Amniotic epithelial cell (primary cell): ENCODE measurements at regions not wholly inside any gene's neighbourhood (a gene's known extent, or its start where the extent isn't known, plus 50 kb on each side); places are given as distances from the start of the nearest gene placed in this dataset.

Experiments
- DNase-seq: peaks from one replicate; pipeline ENCODE4 v3.0.0-alpha.2; 2010; ENCODE audit warnings: low read depth

GRCh38 chr13:50576156-50576555 is 267.3 kb downstream of the DLEU7 start:
- no peak for DNase-seq

GRCh38 chr13:50577806-50578205 is 265.7 kb downstream of the DLEU7 start:
- DNase-seq = no peak

GRCh38 chr13:50580684-50581305 is 262.7 kb downstream of the DLEU7 start:
- DNase-seq = peak; percentile 91

GRCh38 chr13:50581586-50582196 is 261.8 kb downstream of the DLEU7 start:
- DNase-seq = no peak

GRCh38 chr13:50584856-50585580 is 258.5 kb downstream of the DLEU7 start:
- no peak for DNase-seq

- DNase-seq = no peak
These were observed 257.6 kb downstream of the DLEU7 start for GRCh38 chr13:50585674-50586413.

GRCh38 chr13:50586414-50587083 is 256.9 kb downstream of the DLEU7 start:
- no peak for DNase-seq

- DNase-seq = no peak
These were observed 256.4 kb downstream of the DLEU7 start for GRCh38 chr13:50587115-50587514.

- peak; percentile 31 for DNase-seq
These were observed 255.7 kb downstream of the DLEU7 start for GRCh38 chr13:50587645-50588373.

- DNase-seq = no peak
These were observed 254.9 kb downstream of the DLEU7 start for GRCh38 chr13:50588491-50589130.

- DNase-seq = peak; percentile 96
These were observed 254.4 kb downstream of the DLEU7 start for GRCh38 chr13:50589139-50589538.

- DNase-seq = peak; percentile 93
These were observed 253.8 kb downstream of the DLEU7 start for GRCh38 chr13:50589651-50590054.

GRCh38 chr13:50592412-50593155 is 250.9 kb downstream of the DLEU7 start:
- peak; percentile 89 for DNase-seq

GRCh38 chr13:50593207-50593606 is 250.3 kb downstream of the DLEU7 start:
- no peak for DNase-seq

GRCh38 chr13:50594276-50595051 is 249.0 kb downstream of the DLEU7 start:
- DNase-seq = no peak

GRCh38 chr13:50595196-50595595 is 248.3 kb downstream of the DLEU7 start:
- DNase-seq = no peak

GRCh38 chr13:50596156-50596555 is 247.3 kb downstream of the DLEU7 start:
- no peak for DNase-seq

- no peak for DNase-seq
These were observed 246.7 kb downstream of the DLEU7 start for GRCh38 chr13:50596776-50597203.

GRCh38 chr13:50598338-50598737 is 245.2 kb downstream of the DLEU7 start:
- DNase-seq = no peak
